Dermis blood vessel endothelial cell (primary cell): ENCODE measurements at regions not wholly inside any gene's neighbourhood (a gene's known extent, or its start where the extent isn't known, plus 50 kb on each side); places are given as distances from the start of the nearest gene placed in this dataset.
"Not testable (repeated sequence)": the region's sequence is repeated elsewhere in the genome, so short reads cannot be mapped to it uniquely, and the experiment has no call there.

Source experiments
- DNase-seq: peaks from one replicate; pipeline ENCODE4 v3.0.0; 2010

DNA sequence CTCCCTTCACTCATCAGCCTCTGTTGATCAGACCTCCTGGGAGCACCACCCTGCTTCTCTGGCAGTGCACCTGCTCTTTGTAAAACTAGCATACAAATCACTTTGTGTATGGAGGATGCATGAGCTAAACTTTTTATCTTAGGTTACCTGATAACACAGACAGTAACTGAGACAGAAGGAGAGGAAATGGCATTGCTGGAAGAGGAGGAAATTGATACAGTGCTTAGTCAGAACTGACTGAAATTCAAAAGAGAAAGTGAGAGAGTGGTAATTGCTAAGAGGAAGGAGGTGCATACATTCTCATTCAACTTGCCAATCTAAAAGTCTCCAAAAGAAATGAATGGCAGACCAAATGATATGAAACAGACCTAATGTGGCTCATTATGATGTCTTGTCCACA, 1120.7 kb downstream of the GATA3 start:
- DNase-seq, result no peak

DNA sequence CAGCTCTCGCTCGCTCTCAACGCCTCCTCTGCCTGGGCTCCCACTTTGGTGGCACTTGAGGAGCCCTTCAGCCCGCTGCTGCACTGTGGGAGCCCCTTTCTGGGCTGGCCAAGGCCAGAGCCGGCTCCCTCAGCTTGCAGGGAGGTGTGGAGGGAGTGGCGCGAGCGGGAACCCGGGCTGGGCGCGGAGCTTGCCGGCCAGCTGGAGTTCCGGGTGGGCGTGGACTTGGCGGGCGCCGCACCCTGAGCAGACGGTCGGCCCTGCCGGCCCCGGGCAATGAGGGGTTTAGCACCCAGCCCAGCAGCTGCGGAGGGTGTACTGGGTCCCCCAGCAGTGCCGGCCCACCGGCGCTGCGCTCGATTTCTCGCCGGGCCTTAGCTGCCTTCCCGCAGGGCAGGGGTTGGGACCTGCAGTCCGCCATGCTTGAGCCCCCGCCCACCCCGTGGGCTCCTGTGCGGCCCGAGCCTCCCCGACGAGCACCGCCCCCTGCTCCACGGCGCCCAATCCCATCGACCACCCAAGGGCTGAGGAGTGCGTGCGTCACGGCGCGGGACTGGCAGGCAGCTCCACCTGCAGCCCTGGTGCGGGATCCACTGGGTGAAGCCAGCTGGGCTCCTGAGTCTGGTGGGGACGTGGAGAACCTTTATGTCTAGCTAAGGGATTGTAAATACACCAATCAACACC, 1128.9 kb downstream of the GATA3 start:
- not testable (repeated sequence) for DNase-seq

DNA sequence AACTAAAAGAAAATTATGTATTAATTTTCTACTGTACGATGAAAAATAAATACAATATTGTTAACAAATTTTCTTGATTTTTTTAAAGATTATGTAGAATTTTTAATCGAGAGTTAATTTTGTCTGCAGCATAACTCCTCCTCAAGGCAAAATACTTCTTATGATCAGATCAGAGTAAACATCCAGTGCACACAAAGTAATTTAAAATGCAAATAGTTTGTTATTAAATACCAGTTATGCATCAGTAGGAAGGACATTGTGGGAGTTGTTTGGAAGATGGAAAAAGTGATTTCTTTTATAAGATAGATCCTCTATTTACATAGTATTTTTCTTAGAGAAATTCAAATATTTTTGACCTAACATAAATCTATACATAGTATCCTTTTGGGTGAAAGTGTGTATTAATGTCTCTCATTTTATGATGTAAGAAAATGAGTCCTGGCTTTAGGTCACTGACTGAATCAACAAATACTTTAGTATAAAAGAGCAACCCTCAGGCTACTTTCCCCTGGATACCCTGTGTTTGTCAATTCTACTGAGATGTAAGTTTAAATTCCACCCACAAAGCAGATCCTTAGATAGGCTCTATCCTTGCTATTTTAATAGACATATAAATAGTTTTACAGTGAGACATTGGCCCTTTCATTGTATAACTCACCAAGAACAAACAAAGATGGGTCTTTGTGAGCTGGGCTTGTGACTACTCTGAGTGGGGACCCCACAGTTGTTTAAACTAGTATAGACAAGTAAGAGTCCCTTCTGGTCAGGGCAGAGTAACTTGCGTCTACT, 1133.7 kb downstream of the GATA3 start:
- DNase-seq, result no peak

DNA sequence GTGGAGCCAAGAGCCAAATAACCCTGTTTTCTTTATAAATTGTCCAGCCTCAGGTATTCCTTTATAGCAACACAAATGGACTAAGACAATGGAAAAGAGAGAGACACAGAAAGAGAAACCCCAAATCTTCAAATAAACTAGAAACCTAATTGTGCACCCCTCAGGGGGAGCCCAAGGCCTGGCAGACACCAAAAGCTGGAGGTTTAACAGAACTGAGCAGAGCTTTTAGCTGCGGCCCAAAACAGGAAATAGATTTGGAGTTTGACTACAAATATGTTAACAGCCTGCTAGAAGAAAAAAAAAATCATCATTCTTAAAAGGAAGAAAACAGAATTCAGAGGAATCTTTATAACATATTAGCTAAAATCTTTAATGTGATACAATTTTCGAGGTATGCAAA, 1135.0 kb downstream of the GATA3 start:
- no peak for DNase-seq

DNA sequence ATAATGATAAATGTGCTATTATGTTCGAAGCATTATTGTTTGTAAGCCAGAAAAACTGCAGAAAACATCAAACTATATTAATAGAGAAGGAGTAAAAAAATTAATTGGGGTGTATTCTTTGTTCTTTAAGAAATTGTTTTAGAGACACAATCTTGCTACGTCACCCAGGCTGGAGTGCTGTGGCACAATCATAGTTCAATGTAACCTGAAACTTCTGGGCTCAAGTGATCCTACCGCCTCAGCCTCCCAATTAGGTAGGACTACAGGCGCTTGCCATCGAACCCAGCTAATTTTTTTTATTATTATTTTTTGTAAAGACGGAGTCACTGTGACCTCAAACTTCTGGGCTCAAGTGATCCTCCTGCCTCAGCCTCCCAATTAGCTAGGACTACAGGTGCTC, 1138.6 kb downstream of the GATA3 start:
- DNase-seq, result no peak

DNA sequence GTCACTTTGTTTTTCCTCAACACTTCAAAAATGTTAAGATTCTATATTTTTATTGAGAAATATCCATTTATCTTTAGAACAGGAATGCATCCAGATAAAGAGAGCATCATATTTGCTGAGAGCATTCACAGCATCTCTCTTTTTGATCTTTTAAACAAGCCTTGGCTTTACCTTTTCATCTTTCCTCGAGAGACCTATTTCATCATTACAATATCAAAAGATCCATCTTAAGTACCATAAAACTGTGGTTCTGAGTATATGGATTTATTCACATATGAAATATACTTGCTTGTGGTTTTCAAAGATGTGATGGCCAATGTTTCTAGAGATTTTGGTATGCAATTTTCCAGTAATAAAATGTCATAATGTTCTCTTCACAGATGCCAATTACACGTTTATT, 1140.9 kb downstream of the GATA3 start:
- DNase-seq, result no peak

DNA sequence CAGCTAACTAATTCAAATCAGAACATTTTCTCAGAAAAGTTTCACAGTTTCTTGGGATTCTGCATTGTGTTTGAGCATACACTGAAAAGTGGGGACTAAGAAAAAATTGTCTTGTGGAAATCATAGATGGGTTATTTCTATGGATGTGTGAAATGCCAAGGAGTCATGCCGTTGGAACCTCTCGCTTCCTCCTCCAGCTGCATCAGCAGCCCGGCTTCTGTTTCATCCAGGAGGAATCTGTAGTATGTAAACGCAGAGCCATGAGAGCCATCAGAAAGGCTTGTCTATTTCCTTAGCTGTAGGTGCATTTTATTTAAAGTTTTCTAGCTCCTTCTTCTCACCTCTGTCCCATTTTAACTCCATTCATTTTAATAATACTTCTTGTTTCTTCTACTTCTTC, 1144.1 kb downstream of the GATA3 start:
- DNase-seq, result no peak

DNA sequence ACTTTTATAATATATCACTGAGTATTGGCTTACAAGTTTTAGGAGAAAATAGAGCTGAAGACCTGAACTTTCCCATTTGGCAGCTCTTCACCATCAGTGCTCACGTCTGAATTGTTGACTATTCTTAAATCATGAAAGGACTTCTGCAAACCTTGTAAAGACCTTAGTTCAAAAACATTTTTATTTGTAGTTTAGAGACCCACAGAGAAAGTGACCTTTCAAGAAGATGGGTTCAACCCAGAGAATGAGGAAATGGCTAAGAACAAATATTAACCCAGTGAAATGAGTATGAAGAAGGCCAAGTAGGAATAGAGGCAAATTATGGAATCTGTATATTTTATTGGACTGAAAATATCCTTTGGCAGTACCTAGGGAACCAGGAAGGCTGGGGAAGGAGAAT, 1151.1 kb downstream of the GATA3 start:
- DNase-seq, result no peak

DNA sequence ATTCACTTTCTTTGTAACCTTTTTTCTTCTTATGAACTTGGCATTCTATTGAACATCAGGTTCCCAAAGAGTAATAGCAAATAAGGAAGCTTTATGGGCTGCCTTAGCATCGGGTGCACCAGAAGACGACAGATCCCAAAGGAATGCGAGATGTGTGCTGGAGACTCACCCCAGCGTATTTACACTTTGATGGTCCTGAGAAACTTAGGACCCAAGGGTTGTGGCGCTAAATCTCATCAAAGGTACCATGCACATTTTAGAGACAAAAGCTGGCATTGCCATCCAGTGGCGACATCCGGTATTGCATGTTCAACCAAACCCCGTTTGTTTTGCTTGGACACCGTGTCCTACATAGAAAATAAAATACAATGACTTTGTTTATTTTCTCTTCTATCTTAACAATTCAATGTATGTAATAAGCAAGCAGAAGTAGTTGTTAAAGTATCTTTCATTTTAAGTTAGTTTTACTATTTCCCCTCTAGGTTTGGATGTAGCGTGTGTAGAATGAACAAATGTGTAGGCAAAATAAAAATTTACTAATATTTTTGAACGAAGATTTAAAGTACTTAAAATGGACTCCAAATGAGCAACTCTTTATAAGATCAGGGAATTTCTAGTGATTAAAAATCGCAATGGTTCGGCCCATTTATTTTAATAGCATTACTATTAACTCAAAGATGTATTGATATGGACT, 1154.8 kb downstream of the GATA3 start:
- peak; percentile 83 for DNase-seq

DNA sequence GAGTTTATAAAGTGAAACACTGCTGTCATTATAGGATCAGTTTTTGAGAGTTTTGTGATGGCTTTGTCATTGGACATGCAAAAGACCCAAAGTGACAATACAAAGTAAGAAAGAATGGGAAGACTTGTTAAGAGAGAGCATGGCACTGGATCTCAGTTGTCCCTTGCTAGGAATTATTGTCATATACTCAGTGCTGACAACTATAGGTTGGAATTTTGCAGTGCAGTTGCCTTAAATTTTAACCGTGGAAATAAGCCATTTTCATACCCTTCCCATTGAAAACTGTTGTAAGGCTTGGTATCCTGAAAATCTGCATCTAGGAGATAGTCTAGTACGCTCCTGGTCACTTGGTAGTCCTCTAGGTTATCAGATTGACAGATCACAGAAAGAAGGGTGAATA, 1156.7 kb downstream of the GATA3 start:
- peak; percentile 15 for DNase-seq

DNA sequence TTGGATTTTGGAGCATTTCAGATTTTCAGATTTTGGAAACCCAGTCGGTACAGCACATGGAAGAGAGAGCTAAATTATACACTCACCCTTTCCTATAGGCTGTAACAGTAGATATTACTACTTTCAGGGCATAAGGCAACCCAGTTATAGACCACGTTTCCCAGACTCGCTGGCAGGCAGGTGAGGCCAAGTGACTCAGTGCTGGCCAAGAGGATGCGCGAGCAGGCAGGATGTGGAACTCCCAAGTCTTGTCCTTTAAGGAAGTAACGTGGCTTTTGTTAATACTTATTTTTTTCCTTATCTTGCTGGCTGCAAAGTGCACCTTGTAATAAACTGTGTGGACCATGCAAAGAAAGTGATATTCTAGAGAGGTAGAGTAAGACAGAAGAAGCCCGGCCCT, 1160.1 kb downstream of the GATA3 start:
- no peak for DNase-seq

DNA sequence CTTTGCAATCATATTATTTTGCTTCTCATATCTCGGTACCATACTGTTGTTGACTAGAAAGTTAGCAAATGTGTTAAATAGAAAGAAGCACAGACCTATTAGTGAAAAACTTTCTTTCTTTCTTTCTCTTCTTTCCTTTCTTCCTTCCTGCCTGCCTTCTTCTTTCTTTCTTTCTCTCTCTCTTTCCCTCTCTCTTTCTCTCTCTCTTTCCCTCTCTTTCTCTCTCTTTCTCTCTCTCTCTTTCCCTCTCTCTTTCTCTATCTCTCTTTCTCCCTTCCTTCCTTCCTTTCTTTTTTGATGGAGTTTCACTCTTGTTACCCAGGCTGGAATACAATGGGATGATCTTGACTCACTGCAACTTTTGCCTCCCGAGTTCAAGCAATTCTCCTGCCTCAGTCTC, 1160.6 kb downstream of the GATA3 start:
- no peak for DNase-seq

DNA sequence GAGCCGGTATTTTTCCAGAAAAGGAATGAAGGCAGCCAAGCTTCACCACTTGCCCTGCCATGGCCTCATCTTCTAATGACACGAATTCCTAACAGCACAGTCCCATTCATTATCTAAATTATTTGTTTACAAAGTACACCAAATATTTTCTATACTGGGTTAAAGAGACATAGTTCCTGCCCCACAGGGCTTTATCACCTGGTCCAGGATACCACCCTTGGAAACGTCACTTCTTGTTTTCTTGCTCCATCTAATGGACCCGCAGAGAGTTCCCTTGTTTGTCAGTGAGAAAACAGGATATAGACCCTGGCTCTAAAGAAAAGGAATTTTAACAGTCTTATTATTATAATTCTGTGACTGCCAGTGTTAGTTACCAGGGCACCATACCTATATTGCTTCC, 1165.4 kb downstream of the GATA3 start:
- DNase-seq, result no peak

DNA sequence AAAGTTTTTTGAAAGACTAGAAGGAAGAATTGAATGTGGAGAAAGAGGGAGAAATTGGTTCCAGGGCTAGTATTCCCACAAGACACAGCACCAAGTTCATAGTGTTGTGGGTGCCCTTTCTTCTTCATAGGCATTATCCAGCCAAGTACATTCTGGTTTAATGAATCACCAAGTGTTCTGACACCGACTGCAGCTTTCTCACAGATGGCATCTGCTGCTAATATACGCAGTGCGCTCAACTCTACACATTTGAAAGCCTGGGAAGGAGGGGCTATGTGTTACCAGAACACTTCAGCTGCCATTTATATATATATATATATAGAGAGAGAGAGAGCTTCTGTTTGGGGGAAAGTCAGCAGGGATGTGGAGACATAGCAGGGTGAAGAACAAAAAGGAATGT, 1168.4 kb downstream of the GATA3 start:
- DNase-seq, result no peak

DNA sequence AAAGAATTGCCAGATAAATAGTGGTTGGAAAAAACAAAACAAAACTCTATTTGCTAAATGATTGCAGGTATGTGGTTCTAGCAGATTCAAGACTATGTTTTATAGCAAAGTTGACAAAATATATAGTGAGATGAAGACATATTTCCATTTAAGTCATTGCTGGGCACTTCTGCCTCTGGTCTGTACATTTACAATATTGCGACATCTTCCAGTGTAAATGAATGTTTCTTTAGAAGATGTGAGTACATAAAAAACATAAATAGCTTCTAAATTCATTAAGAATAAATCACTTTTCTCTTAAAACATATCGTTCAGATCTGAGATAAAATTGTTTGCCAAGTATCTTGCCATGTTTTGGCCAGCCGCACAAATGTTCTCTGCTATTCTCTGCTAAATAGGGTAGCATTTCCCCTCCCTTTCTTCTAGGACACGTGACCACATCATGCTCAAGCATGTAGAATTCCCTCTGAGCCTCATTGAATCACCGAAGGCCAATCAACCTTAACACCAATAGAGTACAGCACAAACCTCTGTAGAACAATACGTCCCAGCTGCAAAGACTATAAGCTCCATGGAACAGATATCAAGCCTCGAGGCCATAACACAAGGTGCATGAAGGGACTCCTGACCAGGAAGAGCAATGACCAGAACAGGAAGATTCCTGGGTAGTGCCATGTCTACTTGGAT, 1173.3 kb downstream of the GATA3 start:
- DNase-seq, result no peak

DNA sequence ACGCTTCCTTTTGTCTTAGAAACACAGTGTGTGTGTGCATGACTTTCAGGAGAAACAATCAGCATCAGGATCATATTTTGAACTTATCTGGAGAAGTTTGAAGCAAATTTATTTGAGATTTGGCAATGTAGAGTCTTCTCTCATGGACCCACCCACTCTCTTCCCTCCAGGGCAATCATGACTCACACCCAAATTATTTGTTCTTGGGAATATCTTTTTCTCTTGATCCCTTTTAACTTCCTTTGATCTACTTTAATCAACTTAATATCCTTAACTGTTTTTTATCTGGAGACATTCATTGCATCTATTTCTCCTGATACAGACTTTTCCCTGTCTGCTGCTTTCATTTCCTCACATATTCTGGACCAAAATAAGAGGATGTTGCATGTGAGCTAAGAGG, 1174.3 kb downstream of the GATA3 start:
- no peak for DNase-seq

DNA sequence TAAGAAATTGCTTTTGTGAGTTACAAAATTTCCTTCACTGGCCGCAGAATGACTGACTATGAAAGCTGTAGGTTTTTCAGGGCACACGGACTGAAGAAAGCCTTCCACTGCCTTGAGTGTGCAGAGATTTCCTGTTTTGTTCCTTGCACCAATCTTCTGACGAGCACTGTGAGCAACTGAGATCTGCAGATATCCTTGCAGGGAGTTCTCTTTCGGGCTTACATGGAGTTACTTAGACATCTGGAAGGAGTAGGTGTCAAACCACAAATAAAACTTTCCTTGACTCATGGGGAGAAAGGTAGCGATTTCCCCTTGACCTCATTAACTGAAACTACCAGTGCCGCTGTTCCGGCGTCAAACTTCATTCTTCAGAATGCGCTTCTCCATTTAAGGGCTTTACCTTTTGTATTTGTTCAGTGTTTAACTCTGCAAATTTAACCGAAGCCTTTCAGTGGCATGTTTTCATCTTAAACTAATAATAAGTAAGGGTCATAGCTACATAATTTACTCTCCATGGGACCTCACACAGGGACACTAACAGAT, 1175.3 kb downstream of the GATA3 start:
- DNase-seq, result no peak

DNA sequence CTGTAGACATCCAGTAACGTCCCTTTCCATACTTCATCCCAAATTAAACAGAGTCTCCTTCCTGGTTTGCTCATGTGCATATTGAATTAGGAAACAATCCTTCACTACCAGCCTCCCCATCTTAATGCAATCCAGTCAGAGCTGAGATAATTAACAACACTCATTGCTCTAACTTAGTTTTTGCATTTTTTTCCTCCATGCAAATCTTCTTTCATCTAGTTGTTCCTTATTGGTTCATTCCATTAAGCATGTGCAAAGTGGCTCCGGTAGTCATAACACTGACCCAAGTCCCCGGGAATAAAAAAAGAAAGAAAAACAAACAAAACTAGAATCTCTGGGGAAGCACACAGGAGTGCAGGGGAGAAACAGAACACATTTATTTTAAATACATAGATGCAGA, 1176.1 kb downstream of the GATA3 start:
- DNase-seq, result no peak

DNA sequence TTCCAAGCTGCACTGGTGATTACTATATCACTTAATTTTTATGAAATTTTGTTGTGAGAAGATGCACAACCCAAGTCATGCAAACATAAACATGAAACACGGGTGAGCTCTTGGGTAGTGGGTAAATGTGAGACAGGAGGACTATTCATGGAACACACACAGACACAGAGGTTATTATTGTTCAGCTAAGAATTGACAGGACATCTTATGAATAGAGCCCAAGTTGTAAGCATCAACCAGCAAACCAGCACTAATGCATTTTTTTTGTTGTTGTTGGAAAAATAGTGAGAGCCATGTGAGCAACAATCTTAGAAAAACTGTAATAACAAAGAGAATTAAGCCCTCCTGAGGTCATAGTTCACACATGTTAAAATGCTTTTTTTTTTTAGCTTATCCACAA, 1179.7 kb downstream of the GATA3 start:
- no peak for DNase-seq

DNA sequence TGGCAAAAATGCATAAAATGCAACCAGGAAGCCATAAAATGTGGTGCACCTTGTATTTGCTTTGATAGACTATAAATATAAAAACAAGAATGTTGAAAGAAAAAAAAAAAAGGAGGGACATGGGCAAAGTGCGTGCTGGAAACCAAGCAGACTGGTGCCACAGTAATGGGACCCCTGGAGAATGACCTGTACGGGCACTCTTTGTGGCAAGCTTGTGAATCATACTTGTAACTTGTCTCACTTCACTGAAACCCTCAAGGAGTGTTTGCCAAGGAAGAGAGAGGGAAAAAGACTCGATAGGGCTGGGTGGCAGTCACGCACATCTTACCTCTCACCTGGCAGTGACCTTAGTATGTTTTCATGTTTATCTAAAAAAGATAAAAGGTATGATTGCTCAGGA, 1183.6 kb downstream of the GATA3 start:
- DNase-seq, result no peak

DNA sequence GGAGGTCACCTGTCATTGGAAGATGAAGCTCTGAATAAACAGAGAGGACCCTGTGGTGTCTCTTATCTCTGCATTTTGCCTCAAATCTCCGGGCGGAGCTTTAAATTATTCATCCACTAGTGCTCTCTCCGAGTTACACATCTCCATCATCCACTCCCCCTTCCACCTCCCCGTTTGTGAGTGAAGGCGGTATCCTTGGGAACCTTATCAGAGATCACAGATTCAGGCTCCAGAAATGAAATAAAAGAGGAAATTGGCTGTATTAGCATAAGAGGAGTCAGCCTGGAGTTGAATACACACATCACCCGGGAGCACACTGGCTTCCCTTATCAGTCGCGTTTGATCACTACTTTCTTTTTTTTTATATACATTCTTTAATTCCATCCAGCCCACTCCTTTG, 1184.8 kb downstream of the GATA3 start:
- DNase-seq, result no peak

DNA sequence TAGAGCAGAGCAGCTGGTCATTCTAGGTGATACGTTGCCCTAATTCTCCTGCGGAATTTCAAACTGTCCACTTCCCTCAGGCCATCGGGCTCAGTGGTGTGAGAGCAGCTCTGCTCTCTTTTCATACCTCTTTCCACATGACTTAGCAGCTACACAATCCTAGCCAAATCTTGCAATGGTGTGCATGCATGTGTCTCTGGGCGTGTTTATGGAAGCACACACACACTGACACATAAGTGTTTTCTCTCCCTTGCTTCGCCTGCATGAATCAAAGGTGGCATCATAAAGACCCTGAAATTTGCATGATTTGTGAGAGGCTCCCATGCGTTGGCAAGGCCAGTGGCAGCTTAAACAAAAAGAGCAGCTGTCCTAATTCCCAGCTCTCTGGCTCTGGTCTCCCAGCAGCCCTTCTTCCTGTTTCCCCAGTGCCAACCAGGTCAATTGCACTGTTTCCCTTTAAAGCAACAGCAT, 1189.5 kb downstream of the GATA3 start:
- no peak for DNase-seq

DNA sequence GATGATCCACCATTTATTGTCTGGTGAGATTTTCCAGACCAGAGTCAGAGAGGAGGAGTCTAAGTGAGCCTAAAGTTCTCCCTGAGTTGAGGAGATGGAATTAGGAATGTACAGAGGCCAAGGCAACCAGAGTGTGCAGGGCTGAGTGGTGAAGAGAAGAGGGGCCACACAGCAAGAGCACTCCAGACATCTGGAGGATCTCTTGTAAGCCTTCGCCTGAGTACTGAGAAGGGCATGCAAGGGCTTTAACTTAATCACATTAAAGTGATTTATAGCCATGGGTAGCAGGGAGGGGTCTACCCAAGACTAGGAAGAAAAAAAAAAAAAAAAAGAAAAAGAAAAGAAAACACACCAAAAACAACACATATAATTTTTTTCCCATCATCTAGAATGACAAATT, 1190.4 kb downstream of the GATA3 start:
- DNase-seq, result no peak
